Gastroesophageal sphincter (tissue), 3 donors: ENCODE measurements at regions not wholly inside any gene's neighbourhood (a gene's known extent, or its start where the extent isn't known, plus 50 kb on each side); places are given as distances from the start of the nearest gene placed in this dataset.

Source experiments
- CTCF ChIP-seq, 4 experiments: fragments of 200-600 bp in 2 of 4; fragments of 450-650 bp in 2 of 4; sonication (generic) in 1 of 4; IDR thresholded peaks; one replicate each; pipeline ENCODE4 v1.5.1; 2017 to 2019; ENCODE audit warnings: antibody characterized with exemption in 4 of 4, mild to moderate bottlenecking in 2 of 4, moderate library complexity in 2 of 4
- EP300 ChIP-seq: sonication (generic); formaldehyde crosslinking; IDR thresholded peaks from one replicate; pipeline ENCODE4 v1.6.1; 2017; ENCODE audit warnings: antibody characterized with exemption, mild to moderate bottlenecking
- POLR2A ChIP-seq, 2 donors: fragments of 450-650 bp; IDR thresholded peaks; one replicate each; pipeline ENCODE4 v1.6.1; 2017; ENCODE audit warnings: antibody characterized with exemption in 2 of 2, mild to moderate bottlenecking in 2 of 2, moderate library complexity in 1 of 2

- no peak for TF ChIP-seq POLR2A (IDR thresholded peaks at IDR 0.05)
- TF ChIP-seq CTCF (IDR thresholded peaks at IDR 0.05): no peak
- no peak for TF ChIP-seq EP300
Observed at GRCh38 chr7:115654384-115655214, 376.0 kb downstream of the TFEC start.
